ENCODE measurements at regions not wholly inside any gene's neighbourhood (a gene's known extent, or its start where the extent isn't known, plus 50 kb on each side); places are given as distances from the start of the nearest gene placed in this dataset.

- TF ChIP-seq, protein P1, sequence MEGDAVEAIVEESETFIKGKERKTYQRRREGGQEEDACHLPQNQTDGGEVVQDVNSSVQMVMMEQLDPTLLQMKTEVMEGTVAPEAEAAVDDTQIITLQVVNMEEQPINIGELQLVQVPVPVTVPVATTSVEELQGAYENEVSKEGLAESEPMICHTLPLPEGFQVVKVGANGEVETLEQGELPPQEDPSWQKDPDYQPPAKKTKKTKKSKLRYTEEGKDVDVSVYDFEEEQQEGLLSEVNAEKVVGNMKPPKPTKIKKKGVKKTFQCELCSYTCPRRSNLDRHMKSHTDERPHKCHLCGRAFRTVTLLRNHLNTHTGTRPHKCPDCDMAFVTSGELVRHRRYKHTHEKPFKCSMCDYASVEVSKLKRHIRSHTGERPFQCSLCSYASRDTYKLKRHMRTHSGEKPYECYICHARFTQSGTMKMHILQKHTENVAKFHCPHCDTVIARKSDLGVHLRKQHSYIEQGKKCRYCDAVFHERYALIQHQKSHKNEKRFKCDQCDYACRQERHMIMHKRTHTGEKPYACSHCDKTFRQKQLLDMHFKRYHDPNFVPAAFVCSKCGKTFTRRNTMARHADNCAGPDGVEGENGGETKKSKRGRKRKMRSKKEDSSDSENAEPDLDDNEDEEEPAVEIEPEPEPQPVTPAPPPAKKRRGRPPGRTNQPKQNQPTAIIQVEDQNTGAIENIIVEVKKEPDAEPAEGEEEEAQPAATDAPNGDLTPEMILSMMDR (IDR thresholded peaks at IDR 0.05; ENCODE audit: low read length), result no peak
- TF ChIP-seq EZH2 (optimal IDR thresholded peaks at IDR 0.05; ENCODE audit: low read depth, low read length) (no peak), EZH2phosphoT487 (IDR thresholded peaks at IDR 0.05; ENCODE audit: low read length) (no peak)
- Histone ChIP-seq H4K20me1 (ENCODE audit: insufficient read depth, low read length) (no peaks in the 10 kb centered on the region), H3K9me2 (replicated peaks; ENCODE audit: insufficient read depth, low read length) (no peaks in the 10 kb centered on the region), H3K79me2 (ENCODE audit: low read length) (no peaks in the 10 kb centered on the region), H2AFZ (ENCODE audit: low read length) (no peak overlapping the region), H3K4me1 (ENCODE audit: low read length) (no peaks in the 10 kb centered on the region), H3K4me2 (ENCODE audit: low read depth, low read length) (no peak overlapping the region), H3K9me3 (replicated peaks; ENCODE audit: insufficient read depth, low read length) (no peaks in the 10 kb centered on the region), H3K4me3 (ENCODE audit: low read length) (no peak overlapping the region), H3K36me3 (replicated peaks; ENCODE audit: insufficient read depth, low read length) (no peaks in the 10 kb centered on the region), H3K9ac (ENCODE audit: low read length) (no peak overlapping the region), H3K27me3 (replicated peaks; ENCODE audit: insufficient read depth, low read length) (peaks cover 86% of the 10 kb centered on the region), H3F3A (ENCODE audit: insufficient read depth, low read length) (no peaks in the 10 kb centered on the region), H3K27ac (ENCODE audit: low read length) (no peak overlapping the region)
- no peak for DNase-seq
Observed at GRCh38 chr4:3845094-3845743, 79.0 kb downstream of the ADRA2C start.

DNA sequence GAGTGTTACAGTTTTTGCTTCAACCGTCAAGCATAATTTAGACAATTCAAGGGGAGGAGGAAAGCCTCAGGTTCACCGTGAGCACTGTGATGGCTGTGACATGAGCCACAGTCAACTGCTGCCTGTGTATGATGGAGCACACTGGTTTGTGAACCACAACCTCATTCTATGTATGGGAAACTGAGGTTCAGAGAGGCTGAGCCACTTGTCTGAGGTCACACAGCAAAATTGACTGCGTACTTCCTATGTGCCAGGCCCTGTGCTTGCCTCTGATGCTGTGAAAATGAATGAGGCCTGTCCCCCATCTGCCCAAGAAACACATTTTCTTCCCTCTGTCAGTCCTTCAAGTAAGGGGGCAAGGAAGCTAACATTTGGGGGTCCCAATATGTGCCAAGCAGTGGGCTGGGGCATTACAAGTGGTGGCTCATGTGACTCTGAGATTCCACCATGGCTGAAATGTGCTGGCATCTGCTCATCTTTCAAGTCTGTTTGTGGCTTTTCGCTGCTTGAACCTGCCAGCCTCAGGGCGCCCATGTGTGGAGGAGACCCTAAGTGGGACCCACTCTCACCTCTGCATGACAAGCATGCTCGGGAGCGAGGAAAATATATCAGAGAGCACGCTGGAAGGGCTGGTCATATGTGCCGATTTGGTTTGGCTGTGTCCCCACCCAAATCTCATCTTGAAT is 79.7 kb downstream of the ADRA2C start:
- H3F3A ChIP-seq (ENCODE audit: insufficient read depth, low read length), result no peaks in the 10 kb centered on the region
- no peak overlapping the region for H3K9ac ChIP-seq (ENCODE audit: low read length)
- H3K9me2 ChIP-seq (replicated peaks; ENCODE audit: insufficient read depth, low read length), result no peaks in the 10 kb centered on the region
- H3K4me1 ChIP-seq (ENCODE audit: low read length), result no peaks in the 10 kb centered on the region
- H3K9me3 ChIP-seq (replicated peaks; ENCODE audit: insufficient read depth, low read length), result no peaks in the 10 kb centered on the region
- no peak for DNase-seq
- H3K36me3 ChIP-seq (replicated peaks; ENCODE audit: insufficient read depth, low read length), result no peaks in the 10 kb centered on the region
- H3K4me3 ChIP-seq (ENCODE audit: low read length), result no peak overlapping the region
- H4K20me1 ChIP-seq (ENCODE audit: insufficient read depth, low read length), result peaks cover 2% of the 10 kb centered on the region; the same call in 1 of the 2 replicates
- no peak overlapping the region for H3K4me2 ChIP-seq (ENCODE audit: low read depth, low read length)
- no peak overlapping the region for H2AFZ ChIP-seq (ENCODE audit: low read length)
- H3K27me3 ChIP-seq (replicated peaks; ENCODE audit: insufficient read depth, low read length), result peaks cover 85% of the 10 kb centered on the region
- no peaks in the 10 kb centered on the region for H3K79me2 ChIP-seq (ENCODE audit: low read length)
- H3K27ac ChIP-seq (ENCODE audit: low read length), result no peak overlapping the region
- TF ChIP-seq EZH2phosphoT487 (IDR thresholded peaks at IDR 0.05; ENCODE audit: low read length) (no peak), EZH2 (optimal IDR thresholded peaks at IDR 0.05; ENCODE audit: low read depth, low read length) (no peak)
- TF ChIP-seq, protein P1 (IDR thresholded peaks at IDR 0.05; ENCODE audit: low read length), result no peak

DNA sequence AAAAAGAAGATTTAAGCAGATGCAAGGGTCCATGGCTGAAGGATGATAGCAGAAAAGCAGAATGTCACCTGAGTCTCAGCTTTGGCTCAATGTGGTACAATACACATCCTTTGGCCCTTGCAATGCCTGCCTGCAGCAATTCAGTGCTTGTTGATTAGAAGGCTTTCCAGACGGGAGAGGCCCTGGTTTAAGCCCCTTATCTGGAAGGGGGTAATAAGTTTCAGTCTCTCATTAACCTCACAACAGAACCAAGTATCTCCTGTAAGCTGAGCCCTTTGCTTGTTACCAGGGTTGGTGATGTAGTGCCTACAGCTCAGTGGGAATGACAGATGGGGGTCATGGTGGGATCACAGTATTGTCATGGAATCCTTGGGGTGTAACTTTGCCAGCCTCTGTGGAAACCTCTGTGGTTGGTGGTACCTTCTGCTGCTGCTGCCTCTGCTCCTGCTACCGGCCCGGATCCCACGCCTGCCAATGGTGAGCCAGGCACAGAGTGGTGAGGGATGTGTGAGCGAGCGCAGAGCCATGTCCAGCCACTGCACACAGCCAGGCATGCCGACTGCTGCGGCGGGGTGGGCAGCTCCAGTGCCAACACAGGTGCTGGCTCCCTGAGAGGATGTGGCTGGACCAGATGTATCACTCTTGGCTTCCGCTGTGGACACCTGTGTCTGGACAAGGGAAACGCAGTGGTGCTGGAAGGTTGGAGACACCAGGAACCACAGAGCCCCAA is 81.2 kb downstream of the ADRA2C start:
- Histone ChIP-seq H3K4me1 (ENCODE audit: low read length) (no peaks in the 10 kb centered on the region), H3F3A (ENCODE audit: insufficient read depth, low read length) (no peaks in the 10 kb centered on the region), H3K9ac (ENCODE audit: low read length) (no peak overlapping the region), H3K27me3 (replicated peaks; ENCODE audit: insufficient read depth, low read length) (peaks cover 84% of the 10 kb centered on the region), H3K9me3 (replicated peaks; ENCODE audit: insufficient read depth, low read length) (no peaks in the 10 kb centered on the region), H3K79me2 (ENCODE audit: low read length) (no peaks in the 10 kb centered on the region), H4K20me1 (ENCODE audit: insufficient read depth, low read length) (peaks cover 2% of the 10 kb centered on the region; the same call in 1 of the 2 replicates), H2AFZ (ENCODE audit: low read length) (no peak overlapping the region), H3K27ac (ENCODE audit: low read length) (no peak overlapping the region), H3K9me2 (replicated peaks; ENCODE audit: insufficient read depth, low read length) (no peaks in the 10 kb centered on the region), H3K36me3 (replicated peaks; ENCODE audit: insufficient read depth, low read length) (no peaks in the 10 kb centered on the region), H3K4me2 (ENCODE audit: low read depth, low read length) (no peak overlapping the region), H3K4me3 (ENCODE audit: low read length) (no peak overlapping the region)
- no peak for TF ChIP-seq EZH2phosphoT487 (IDR thresholded peaks at IDR 0.05; ENCODE audit: low read length)
- no peak for TF ChIP-seq EZH2 (optimal IDR thresholded peaks at IDR 0.05; ENCODE audit: low read depth, low read length)
- TF ChIP-seq, protein P1 (IDR thresholded peaks at IDR 0.05; ENCODE audit: low read length), result no peak
- no peak for DNase-seq
